AG04450 (cell line): ENCODE measurements at regions not wholly inside any gene's neighbourhood (a gene's known extent, or its start where the extent isn't known, plus 50 kb on each side); places are given as distances from the start of the nearest gene placed in this dataset.

Source experiments
- CTCF ChIA-PET: fragments of 300-600, 350-600 bp; formaldehyde crosslinking; extraction: SDS; loops from one replicate; lab custom pipeline; 2022; ENCODE audit warnings: antibody characterized with exemption, inconsistent platforms; lab: Charles Lee
- POLR2A ChIA-PET: fragments of 350-600 bp; formaldehyde crosslinking; extraction: SDS; loops from one replicate; lab custom pipeline; 2021; ENCODE audit warnings: antibody characterized with exemption, inconsistent platforms; lab: Yijun Ruan, JAX
- DNase-seq: peaks from one replicate; pipeline ENCODE4 v3.0.0-alpha.2; 2011; ENCODE audit warnings: low read depth, low spot score
- H3K27ac ChIP-seq: one replicate; pipeline ENCODE4 v1.5.1; 2012; ENCODE audit warnings: low read depth, low read length, control low read depth
- H3K27me3 ChIP-seq: one replicate; pipeline ENCODE4 v1.6.0; 2012; ENCODE audit warnings: low read length; ENCODE audit not compliant: control insufficient read depth, insufficient read depth
- H3K4me3 ChIP-seq: 2 replicates; pipeline ENCODE4 v1.5.1; 2011; ENCODE audit warnings: mild to moderate bottlenecking, low read depth, low read length, control low read depth
- H3K9me3 ChIP-seq: 2 replicates; pipeline ENCODE4 v1.5.1; 2012; ENCODE audit warnings: low read length; ENCODE audit not compliant: control insufficient read depth, insufficient read depth
- CTCF ChIP-seq: IDR thresholded peaks from 2 replicates; pipeline ENCODE4 v1.5.1; 2011; ENCODE audit warnings: low read depth, low read length, control low read depth, inconsistent platforms

DNA sequence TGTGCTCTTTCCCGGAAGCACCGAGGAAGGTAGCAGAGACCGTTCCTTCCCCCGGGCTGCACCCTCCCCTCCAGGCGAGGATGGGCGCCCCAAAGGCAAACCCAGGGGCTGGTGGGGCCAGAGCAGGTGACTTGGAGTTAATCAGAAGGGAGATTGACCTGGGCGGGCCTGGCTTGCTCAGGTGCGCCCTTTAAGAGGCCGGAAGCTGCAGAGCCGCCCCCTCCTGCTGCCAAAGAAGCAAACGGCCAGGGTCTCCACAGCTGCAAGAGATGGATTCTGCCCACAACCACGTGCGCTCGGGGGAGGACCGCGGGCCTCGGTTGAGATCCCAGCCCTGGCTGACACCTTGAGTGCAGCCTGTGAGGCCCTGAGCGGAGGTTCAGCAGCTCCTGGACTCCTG lies 218.2 kb upstream of the NAALADL2 start:
- Histone ChIP-seq H3K4me3 (no peak overlapping the region), H3K27ac (no peak overlapping the region), H3K27me3 (no peaks in the 10 kb centered on the region), H3K9me3 (peaks cover 6% of the 10 kb centered on the region; the same call in 1 of the 2 replicates)
- no peak for DNase-seq
- no peak for TF ChIP-seq CTCF
- ChIA-PET CTCF (no interaction called here), POLR2A (no interaction called here)

DNA sequence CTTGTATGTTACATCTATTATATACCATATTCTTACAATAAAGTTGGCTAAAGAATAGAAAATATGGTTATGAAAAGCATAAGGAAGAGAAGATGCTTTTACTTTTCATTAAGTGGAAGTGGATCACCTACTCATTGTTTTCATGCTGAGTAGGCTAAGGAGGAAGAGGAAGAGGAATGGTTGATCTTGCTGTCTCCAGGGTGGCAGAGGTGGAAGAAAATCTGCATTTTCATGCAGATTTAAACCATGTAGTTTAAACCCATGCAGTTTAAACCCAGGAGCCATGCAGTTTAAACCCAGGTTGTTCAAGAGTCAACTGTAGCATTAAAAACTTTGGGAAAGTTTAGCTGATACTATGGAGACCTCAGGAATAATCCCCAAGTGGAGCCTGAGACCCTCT lies 214.8 kb upstream of the NAALADL2 start:
- Histone ChIP-seq H3K27ac (no peak overlapping the region), H3K27me3 (no peaks in the 10 kb centered on the region), H3K9me3 (peaks cover 6% of the 10 kb centered on the region; the same call in 1 of the 2 replicates), H3K4me3 (no peak overlapping the region)
- no peak for DNase-seq
- ChIA-PET CTCF (no interaction called here), POLR2A (no interaction called here)
- no peak for TF ChIP-seq CTCF

GRCh38 chr3:174651951-174652350 lies 207.2 kb upstream of the NAALADL2 start:
- H3K4me3 ChIP-seq = no peak overlapping the region
- H3K27me3 ChIP-seq = no peaks in the 10 kb centered on the region
- H3K9me3 ChIP-seq = no peaks in the 10 kb centered on the region
- DNase-seq = no peak
- no peak for TF ChIP-seq CTCF
- ChIA-PET POLR2A (no interaction called here), CTCF (no interaction called here)
- H3K27ac ChIP-seq = no peak overlapping the region

GRCh38 chr3:174659511-174659910 lies 199.6 kb upstream of the NAALADL2 start:
- H3K9me3 ChIP-seq = no peaks in the 10 kb centered on the region
- no peak for DNase-seq
- ChIA-PET CTCF (interaction anchor here (0.5 kb wide), 1 partner anchor 434 kb away, joined by 3 read pairs; no protein-coding TSS in a partner anchor), POLR2A (no interaction called here)
- H3K27ac ChIP-seq = no peak overlapping the region
- TF ChIP-seq CTCF = no peak
- H3K4me3 ChIP-seq = no peak overlapping the region
- no peaks in the 10 kb centered on the region for H3K27me3 ChIP-seq

- H3K27ac ChIP-seq = no peak overlapping the region
- no peaks in the 10 kb centered on the region for H3K27me3 ChIP-seq
- ChIA-PET POLR2A (interaction anchor here (0.6 kb wide), 1 partner anchor 8 kb away, joined by 4 read pairs; no protein-coding TSS in a partner anchor), CTCF (no interaction called here)
- TF ChIP-seq CTCF = no peak
- DNase-seq = no peak
- no peaks in the 10 kb centered on the region for H3K9me3 ChIP-seq
- no peak overlapping the region for H3K4me3 ChIP-seq
These were observed 196.5 kb upstream of the NAALADL2 start for GRCh38 chr3:174662653-174663052.
